Adrenal gland (tissue), 5 donors: ENCODE measurements at regions not wholly inside any gene's neighbourhood (a gene's known extent, or its start where the extent isn't known, plus 50 kb on each side); places are given as distances from the start of the nearest gene placed in this dataset.

Experiments used
- CTCF ChIP-seq, 6 experiments: fragments of 450-650 bp in 4 of 6; fragments of 200-600 bp in 2 of 6; sonication (generic) in 1 of 6; IDR thresholded peaks; 1 replicate in 5 of 6; 2 replicates in 1 of 6; pipeline versions ENCODE4 v1.5.1 to v1.8.0; 2016 to 2021; ENCODE audit warnings: antibody characterized with exemption in 6 of 6, mild to moderate bottlenecking in 2 of 6, moderate library complexity in 1 of 6
- POLR2A ChIP-seq, 2 donors: fragments of 450-650 bp; IDR thresholded peaks; one replicate each; pipeline ENCODE4 v1.6.1; 2017; ENCODE audit warnings: antibody characterized with exemption in 2 of 2, mild to moderate bottlenecking in 2 of 2, moderate library complexity in 1 of 2
- donor health status: DM: no; HTN: no; CAD: no.

GRCh38 chr1:4210043-4210442, 310.0 kb upstream of the C1orf174 start:
- TF ChIP-seq CTCF (IDR thresholded peaks at IDR 0.05) (no peak), POLR2A (IDR thresholded peaks at IDR 0.05) (no peak)
